ENCODE measurements at regions not wholly inside any gene's neighbourhood (a gene's known extent, or its start where the extent isn't known, plus 50 kb on each side); places are given as distances from the start of the nearest gene placed in this dataset.

DNA sequence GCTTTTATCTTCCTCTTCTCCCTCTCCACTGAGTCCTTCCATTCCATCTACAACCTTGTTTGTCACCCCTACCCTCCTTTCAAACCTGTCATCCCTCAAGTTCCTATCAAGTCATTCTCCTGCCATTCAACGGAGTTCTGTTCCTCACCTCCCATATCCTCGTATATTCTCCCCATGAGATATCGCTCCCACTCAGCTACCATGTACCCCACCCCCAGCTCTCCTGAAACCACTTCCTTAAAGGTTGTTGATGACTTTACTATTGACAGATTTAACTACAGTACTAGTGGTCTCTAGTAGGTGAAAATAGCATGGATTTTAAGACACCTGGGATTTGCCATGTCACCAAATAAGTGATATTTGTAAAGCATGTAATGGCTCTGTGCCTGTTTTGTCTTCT lies 107.4 kb upstream of the BARHL2 start:
- H3K4me3 ChIP-seq (ENCODE audit: control insufficient read depth in 2 of 3, extremely low read depth in 1 of 3, insufficient read depth in 2 of 3, low read depth in 1 of 3, low read length in 3 of 3) = no peak overlapping the region
- no peaks in the 10 kb centered on the region for H3K9me3 ChIP-seq (ENCODE audit: control insufficient read depth, low read depth, low read length)
- no peaks in the 10 kb centered on the region for H3K79me2 ChIP-seq (ENCODE audit: control insufficient read depth, insufficient read depth, low read length)
- H3K27me3 ChIP-seq (ENCODE audit: control insufficient read depth, extremely low read depth, insufficient read depth, low read length) = peaks cover 10% of the 10 kb centered on the region
- FAIRE-seq = no peak
- no peak overlapping the region for H3K9ac ChIP-seq (ENCODE audit: control insufficient read depth, extremely low read depth, insufficient read depth, low read length)
- H3K4me2 ChIP-seq (ENCODE audit: control insufficient read depth, extremely low read depth, insufficient read depth, low read depth, low read length) = no peak overlapping the region
- H2AFZ ChIP-seq (ENCODE audit: control insufficient read depth, low read length) = no peak overlapping the region
- dilution Hi-C loops (cut with MboI; ENCODE audit: extremely low pct_ligation_motif_present, low sequenced_read_pairs) = no loop called here
- peaks cover 2% of the 10 kb centered on the region for H3K4me1 ChIP-seq (ENCODE audit: control insufficient read depth, extremely low read depth, insufficient read depth, low read length)
- TF ChIP-seq, protein P1, sequence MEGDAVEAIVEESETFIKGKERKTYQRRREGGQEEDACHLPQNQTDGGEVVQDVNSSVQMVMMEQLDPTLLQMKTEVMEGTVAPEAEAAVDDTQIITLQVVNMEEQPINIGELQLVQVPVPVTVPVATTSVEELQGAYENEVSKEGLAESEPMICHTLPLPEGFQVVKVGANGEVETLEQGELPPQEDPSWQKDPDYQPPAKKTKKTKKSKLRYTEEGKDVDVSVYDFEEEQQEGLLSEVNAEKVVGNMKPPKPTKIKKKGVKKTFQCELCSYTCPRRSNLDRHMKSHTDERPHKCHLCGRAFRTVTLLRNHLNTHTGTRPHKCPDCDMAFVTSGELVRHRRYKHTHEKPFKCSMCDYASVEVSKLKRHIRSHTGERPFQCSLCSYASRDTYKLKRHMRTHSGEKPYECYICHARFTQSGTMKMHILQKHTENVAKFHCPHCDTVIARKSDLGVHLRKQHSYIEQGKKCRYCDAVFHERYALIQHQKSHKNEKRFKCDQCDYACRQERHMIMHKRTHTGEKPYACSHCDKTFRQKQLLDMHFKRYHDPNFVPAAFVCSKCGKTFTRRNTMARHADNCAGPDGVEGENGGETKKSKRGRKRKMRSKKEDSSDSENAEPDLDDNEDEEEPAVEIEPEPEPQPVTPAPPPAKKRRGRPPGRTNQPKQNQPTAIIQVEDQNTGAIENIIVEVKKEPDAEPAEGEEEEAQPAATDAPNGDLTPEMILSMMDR (optimal IDR thresholded peaks at IDR 0.05 in 1 of 3, IDR thresholded peaks at IDR 0.05 in 1 of 3, conservative IDR thresholded peaks at IDR 0.05 in 1 of 3; ENCODE audit: extremely low read depth in 1 of 3, insufficient read depth in 2 of 3, low read length in 3 of 3) = no peak
- no peak for TF ChIP-seq EZH2 (IDR thresholded peaks at IDR 0.05; ENCODE audit: low read length)
- no peak overlapping the region for H3K27ac ChIP-seq (ENCODE audit: control insufficient read depth, insufficient read depth, low read length)
- H4K20me1 ChIP-seq (ENCODE audit: control insufficient read depth, extremely low read depth, insufficient read depth, low read length) = no peaks in the 10 kb centered on the region
- no peaks in the 10 kb centered on the region for H3K36me3 ChIP-seq (ENCODE audit: control insufficient read depth in 2 of 2, extremely low read depth in 1 of 2, insufficient read depth in 2 of 2, low read length in 2 of 2)
- no peak for DNase-seq (ENCODE audit: low read depth, low spot score)
- no peaks in the 10 kb centered on the region for H3K9me1 ChIP-seq (ENCODE audit: control insufficient read depth, extremely low read depth, insufficient read depth, low read length)

DNA sequence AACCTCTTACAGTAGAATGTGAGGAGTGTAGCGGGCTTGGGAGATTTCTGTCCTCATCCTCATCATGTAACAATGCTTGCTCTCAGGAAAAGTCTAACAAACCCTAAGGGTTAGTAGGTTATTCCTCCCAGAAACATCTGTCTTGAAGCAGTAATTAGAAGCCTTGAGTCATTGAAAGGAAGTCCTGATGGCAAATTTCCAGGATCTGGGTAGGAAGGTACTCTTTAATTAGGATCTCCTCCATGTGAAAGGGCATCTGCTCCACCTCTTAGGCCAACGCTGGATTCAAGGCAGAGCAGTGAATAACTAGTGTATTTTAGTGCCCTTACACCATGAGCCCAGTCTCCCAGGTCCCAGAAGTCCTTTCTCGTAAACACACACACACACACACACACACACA lies 106.6 kb upstream of the BARHL2 start:
- H3K9ac ChIP-seq (ENCODE audit: control insufficient read depth, extremely low read depth, insufficient read depth, low read length) = no peak overlapping the region
- H2AFZ ChIP-seq (ENCODE audit: control insufficient read depth, low read length) = no peak overlapping the region
- FAIRE-seq = no peak
- no peaks in the 10 kb centered on the region for H3K79me2 ChIP-seq (ENCODE audit: control insufficient read depth, insufficient read depth, low read length)
- H3K4me2 ChIP-seq (ENCODE audit: control insufficient read depth, extremely low read depth, insufficient read depth, low read depth, low read length) = no peak overlapping the region
- H3K4me1 ChIP-seq (ENCODE audit: control insufficient read depth, extremely low read depth, insufficient read depth, low read length) = peaks cover 2% of the 10 kb centered on the region
- H3K27ac ChIP-seq (ENCODE audit: control insufficient read depth, insufficient read depth, low read length) = no peak overlapping the region
- no peaks in the 10 kb centered on the region for H4K20me1 ChIP-seq (ENCODE audit: control insufficient read depth, extremely low read depth, insufficient read depth, low read length)
- dilution Hi-C loops (cut with MboI; ENCODE audit: extremely low pct_ligation_motif_present, low sequenced_read_pairs) = no loop called here
- no peaks in the 10 kb centered on the region for H3K9me1 ChIP-seq (ENCODE audit: control insufficient read depth, extremely low read depth, insufficient read depth, low read length)
- H3K36me3 ChIP-seq (ENCODE audit: control insufficient read depth in 2 of 2, extremely low read depth in 1 of 2, insufficient read depth in 2 of 2, low read length in 2 of 2) = no peaks in the 10 kb centered on the region
- no peak for DNase-seq (ENCODE audit: low read depth, low spot score)
- no peaks in the 10 kb centered on the region for H3K9me3 ChIP-seq (ENCODE audit: control insufficient read depth, low read depth, low read length)
- no peak overlapping the region for H3K4me3 ChIP-seq (ENCODE audit: control insufficient read depth in 2 of 3, extremely low read depth in 1 of 3, insufficient read depth in 2 of 3, low read depth in 1 of 3, low read length in 3 of 3)
- peaks cover 10% of the 10 kb centered on the region for H3K27me3 ChIP-seq (ENCODE audit: control insufficient read depth, extremely low read depth, insufficient read depth, low read length)
- TF ChIP-seq, protein P1 (optimal IDR thresholded peaks at IDR 0.05 in 1 of 3, IDR thresholded peaks at IDR 0.05 in 1 of 3, conservative IDR thresholded peaks at IDR 0.05 in 1 of 3; ENCODE audit: extremely low read depth in 1 of 3, insufficient read depth in 2 of 3, low read length in 3 of 3) = no peak
- TF ChIP-seq EZH2 (IDR thresholded peaks at IDR 0.05; ENCODE audit: low read length) = no peak

Measured in keratinocyte (primary cell).